HG03575 (cell line): ENCODE measurements at regions not wholly inside any gene's neighbourhood (a gene's known extent, or its start where the extent isn't known, plus 50 kb on each side); places are given as distances from the start of the nearest gene placed in this dataset.
"Not testable (repeated sequence)": the region's sequence is repeated elsewhere in the genome, so short reads cannot be mapped to it uniquely, and the experiment has no call there.

Experiments
- ATAC-seq: cut with Tn5 transposase; IDR thresholded peaks from one replicate; pipeline ENCODE4 v1.9.1; 2021; ENCODE audit not compliant: unreplicated experiment, insufficient number of reproducible peaks, low FRiP score; ENCODE audit errors: extremely low read depth

- no peak for ATAC-seq
Measured at GRCh38 chr5:60546207-60546606, 153.8 kb downstream of the DEPDC1B start.

- ATAC-seq, result no peak
Measured at GRCh38 chr5:60545551-60545950, 154.4 kb downstream of the DEPDC1B start.

GRCh38 chr5:60544142-60544541, 155.8 kb downstream of the DEPDC1B start:
- no peak for ATAC-seq

GRCh38 chr5:60541980-60542379, 158.0 kb downstream of the DEPDC1B start:
- no peak for ATAC-seq

GRCh38 chr5:60540856-60541805, 158.8 kb downstream of the DEPDC1B start:
- ATAC-seq, result peak; percentile 91

GRCh38 chr5:60538955-60539866, 160.8 kb downstream of the DEPDC1B start:
- no peak for ATAC-seq

GRCh38 chr5:60538426-60538825, 161.5 kb downstream of the DEPDC1B start:
- ATAC-seq, result no peak

GRCh38 chr5:60535951-60536350, 164.0 kb downstream of the DEPDC1B start:
- no peak for ATAC-seq

- ATAC-seq, result no peak
Measured at GRCh38 chr5:60535198-60535597, 164.8 kb downstream of the DEPDC1B start.

- no peak for ATAC-seq
Measured at GRCh38 chr5:60533789-60534188, 166.2 kb downstream of the DEPDC1B start.

- ATAC-seq, result not testable (repeated sequence)
Measured at GRCh38 chr5:60532796-60533195, 167.2 kb downstream of the DEPDC1B start.

GRCh38 chr5:60530144-60530848, 169.7 kb downstream of the DEPDC1B start:
- ATAC-seq, result not testable (repeated sequence)

GRCh38 chr5:60529001-60529400, 171.0 kb downstream of the DEPDC1B start:
- no peak for ATAC-seq

GRCh38 chr5:60527072-60527471, 172.9 kb downstream of the DEPDC1B start:
- no peak for ATAC-seq

GRCh38 chr5:60526336-60526875, 173.6 kb downstream of the DEPDC1B start:
- ATAC-seq, result no peak

- peak; percentile 82 for ATAC-seq
Measured at GRCh38 chr5:60522292-60522905, 177.6 kb downstream of the DEPDC1B start.

GRCh38 chr5:60521376-60522291, 178.3 kb downstream of the DEPDC1B start:
- peak; percentile 58 for ATAC-seq
